H4 (cell line): ENCODE measurements at regions not wholly inside any gene's neighbourhood (a gene's known extent, or its start where the extent isn't known, plus 50 kb on each side); places are given as distances from the start of the nearest gene placed in this dataset.

Experiments used
- DNase-seq: peaks from one replicate; pipeline ENCODE4 v3.0.0-alpha.2; 2015; ENCODE audit warnings: low spot score

DNA sequence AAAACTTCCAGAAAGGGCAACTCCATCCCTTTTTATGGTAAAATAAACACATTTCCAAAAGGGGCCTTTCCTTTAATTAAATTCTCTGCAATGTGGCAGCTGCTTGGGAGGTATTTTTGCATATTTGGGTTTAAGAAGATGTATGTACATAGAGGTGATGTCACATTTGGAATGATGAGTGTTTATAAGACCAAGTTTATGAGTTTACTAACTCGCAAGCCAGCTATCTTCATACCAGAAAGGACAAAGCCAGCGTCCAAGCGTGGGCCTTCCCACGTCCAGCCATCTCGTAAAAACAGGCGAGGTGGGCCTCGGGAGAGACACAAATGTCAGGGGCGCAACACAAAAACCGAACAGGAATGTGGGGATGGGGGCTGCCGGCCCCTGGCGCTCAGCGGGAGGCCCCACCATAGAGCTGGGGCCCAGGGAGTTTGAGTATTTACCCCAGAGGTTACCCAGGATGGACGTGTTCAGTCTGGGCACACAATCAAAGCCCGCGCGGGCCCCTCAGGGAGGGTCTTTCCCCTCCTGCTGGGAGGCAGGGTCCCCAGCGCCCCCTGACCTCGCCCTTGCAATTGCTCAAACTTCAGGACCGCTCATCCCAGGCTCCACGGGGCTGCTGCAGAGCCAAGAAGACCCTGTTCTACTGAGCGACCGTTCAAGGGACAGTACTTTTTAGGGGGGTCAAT is 137.3 kb downstream of the TWIST2 start:
- DNase-seq: no peak

DNA sequence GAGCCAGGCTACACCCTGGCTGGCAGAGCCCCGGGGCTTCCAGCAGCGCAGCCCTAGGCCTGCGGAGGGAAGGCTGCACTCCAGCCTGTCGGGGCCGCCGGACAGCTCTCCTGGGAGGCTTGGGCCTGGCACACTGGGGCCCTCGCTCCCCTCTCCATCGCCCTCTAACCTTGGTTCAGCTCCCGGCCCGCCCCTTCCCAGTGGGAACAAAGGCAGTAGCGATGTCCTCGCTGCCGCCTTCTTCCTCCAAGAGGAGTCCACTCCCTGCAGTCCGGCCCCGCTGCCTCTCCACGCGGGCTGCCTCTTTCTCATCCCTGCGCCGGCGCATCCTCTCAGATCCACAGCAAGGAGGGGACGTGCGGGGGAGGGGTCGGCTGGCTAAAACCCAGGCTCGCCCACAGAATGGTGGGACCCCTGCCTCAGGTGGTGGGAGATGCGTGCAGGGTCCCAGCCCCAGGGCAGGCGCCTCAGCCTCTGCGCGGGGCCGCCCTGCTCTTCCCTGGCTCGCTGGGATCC is 138.1 kb downstream of the TWIST2 start:
- DNase-seq: no peak

DNA sequence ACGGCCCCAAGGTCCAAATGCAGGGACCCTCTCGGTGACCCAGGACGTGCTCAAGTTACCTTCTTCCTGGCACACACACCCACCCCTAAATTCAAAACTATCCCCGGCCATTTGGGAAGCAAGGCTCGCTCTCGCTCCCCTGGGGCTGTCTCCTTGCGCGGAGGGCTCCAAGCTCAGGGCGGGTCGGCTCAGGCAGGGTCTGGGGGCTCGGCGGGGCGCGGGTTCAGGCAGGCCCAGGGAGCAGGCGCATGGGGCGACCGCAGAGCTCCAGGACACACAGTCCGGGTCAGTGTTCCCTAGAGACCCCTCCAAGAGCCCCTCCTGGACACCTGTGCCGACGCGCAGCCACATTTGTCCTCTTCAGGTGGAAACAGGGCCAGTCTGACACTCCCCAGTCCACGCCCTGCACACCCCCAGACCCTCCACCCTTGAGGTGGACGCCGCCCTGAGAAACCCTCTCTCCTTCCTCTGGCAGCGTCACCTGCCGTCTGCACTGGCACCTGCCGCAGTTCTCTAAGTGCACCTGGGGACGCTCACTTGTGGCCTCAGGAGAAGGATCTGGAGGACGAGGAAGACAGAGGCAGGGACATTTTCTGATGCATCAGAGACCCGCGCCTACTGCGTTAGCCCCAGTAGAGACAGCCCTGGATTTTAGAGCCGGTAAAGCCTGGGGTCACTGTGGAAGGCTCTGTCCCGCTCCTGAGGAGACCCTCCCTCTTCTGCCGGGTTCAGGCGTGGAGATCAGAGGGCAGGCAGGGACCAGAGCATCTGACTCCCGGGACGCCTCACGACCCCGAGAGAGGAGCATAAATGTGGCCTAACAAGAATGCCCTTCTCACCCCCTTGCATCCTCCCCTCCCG is 138.8 kb downstream of the TWIST2 start:
- DNase-seq: no peak

DNA sequence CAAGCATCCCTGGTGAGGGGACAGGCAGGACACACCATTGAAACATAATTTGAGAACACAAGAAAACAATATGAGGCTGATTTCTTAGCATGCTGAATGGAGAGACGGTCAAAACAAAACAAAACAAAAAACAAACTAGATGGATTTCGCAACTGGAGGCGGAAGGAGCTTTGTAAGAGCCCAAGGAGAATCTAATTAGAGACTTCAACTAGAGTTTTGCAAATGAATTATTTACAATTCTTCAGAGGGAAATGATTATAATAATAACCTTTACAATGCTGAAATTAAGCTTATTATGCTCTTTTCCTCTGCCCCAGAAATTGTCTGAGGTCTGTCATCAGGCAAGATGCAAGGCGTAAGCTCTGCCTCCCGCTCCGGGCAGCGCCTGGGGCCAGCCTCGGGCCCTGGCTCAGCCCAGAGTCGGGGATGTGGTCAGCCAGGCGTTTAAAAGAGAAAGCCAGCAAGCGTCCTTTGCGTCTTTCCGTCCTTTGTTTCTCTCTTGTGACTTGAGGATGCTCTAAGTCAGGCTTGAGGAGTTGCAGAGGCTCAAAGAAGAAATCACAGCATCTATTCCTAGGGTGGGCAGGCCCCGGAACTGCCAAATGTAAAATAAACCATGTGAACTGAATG is 139.6 kb downstream of the TWIST2 start:
- DNase-seq: no peak

DNA sequence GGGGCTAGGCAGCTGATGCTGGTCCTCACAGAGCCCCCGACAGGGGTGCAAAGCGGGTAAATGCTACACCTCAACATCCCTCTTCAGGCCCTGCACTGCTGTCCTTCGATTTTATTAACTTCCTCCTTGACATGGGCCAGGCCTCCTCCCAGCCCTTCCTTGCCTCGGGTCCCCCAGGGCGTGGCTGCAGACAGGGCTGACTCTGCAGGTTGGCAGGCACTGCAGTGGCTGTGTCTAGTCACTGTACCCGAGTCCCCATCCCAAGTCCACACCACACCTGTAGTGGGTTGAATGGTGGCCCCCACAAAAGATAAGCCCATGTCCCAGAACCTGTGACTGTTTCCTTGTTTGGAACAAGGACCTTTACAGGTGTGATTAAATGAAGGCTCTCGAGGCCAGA is 140.2 kb downstream of the TWIST2 start:
- no peak for DNase-seq

DNA sequence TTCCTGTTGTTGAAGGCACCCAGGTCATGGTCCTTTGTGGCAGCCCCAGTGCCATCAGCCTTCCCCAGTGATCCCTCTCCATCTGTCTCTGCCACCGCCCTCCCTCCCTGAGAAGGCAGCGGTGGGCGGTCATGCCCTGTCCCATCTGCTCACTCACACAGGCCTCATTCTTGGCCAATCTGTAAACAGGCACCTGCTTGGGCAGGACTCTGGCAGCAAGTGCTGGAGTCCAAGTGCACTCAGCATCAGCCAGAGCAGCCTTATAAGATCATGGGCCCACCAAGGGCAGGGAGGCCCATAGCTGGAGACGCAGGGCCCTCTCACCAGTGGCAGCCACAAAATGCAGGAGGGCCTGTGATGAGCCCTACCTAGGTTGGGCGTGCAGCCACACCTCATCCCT is 140.9 kb downstream of the TWIST2 start:
- no peak for DNase-seq

DNA sequence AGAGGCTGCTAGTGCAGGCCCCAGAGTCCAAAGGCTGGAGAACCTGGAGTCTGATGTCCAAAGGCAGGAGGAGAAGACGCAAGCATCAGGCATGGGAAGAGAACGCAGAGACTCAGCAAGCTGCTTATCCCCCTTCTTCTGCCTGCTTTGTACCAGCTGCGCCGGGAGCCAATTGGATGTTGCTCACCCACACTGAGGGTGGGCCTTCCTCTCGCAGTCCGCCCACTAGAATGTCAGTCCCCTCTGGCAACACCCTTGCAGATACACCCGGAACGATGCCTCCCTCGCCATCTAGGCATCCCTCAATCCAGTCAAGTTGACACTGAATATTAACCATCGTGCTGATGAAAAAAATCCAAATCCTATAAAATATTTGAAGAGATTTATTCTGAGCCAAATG is 141.6 kb downstream of the TWIST2 start:
- DNase-seq: no peak

DNA sequence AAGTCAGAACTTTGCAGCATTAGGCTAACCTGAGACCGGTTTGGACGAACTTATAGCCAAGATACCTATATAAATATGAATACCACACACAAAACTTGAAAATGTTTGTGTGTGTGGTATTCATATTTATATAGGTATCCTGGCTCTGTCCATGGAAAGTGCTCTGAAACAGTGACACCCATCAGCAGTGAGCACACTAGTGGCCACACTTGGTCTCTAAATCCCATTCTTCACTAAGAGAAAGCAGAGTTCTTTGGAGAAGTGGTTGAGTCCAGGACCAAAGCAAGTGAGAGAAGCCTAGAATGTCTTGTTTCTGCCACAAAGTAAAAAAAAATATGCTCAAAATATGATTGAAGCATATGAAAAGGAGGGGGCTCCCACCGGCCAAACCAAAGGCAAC is 146.5 kb downstream of the TWIST2 start:
- DNase-seq: no peak

DNA sequence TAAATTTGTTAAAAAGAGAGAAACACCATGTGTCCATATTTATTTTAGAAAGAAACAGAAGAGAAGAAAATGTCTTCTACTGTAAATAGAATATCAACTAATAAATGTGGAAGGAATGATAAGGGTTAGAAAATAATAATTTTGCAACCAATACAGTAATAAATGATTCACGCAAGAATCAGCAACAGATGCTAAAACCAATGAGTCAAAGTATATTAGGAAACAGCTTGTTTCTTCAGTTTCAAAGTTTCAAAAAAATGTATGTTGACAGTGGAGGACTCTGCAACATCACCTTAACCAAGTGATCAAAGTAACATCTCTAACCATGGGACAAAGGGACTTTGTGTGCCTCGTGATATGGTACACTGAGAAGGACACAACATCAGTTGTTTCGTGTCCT is 147.0 kb downstream of the TWIST2 start:
- DNase-seq: no peak

DNA sequence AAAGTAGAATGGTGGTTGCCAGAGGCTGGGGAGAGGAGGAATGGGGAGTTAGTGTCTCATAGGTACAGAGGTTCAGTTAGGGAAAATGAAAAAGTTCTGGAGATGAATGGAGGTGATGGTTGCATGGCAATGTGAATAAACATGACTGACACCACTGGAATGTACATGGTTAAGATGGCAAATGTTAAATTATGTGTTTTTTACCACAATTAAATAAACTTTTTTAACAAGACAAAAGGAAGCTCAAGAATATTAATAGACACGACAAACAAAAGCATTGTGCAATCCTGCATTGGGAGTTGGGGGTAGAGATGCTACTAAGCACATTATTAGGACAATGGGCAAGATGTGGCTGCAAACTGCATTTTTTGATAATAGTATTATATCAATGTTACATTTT is 147.7 kb downstream of the TWIST2 start:
- no peak for DNase-seq

DNA sequence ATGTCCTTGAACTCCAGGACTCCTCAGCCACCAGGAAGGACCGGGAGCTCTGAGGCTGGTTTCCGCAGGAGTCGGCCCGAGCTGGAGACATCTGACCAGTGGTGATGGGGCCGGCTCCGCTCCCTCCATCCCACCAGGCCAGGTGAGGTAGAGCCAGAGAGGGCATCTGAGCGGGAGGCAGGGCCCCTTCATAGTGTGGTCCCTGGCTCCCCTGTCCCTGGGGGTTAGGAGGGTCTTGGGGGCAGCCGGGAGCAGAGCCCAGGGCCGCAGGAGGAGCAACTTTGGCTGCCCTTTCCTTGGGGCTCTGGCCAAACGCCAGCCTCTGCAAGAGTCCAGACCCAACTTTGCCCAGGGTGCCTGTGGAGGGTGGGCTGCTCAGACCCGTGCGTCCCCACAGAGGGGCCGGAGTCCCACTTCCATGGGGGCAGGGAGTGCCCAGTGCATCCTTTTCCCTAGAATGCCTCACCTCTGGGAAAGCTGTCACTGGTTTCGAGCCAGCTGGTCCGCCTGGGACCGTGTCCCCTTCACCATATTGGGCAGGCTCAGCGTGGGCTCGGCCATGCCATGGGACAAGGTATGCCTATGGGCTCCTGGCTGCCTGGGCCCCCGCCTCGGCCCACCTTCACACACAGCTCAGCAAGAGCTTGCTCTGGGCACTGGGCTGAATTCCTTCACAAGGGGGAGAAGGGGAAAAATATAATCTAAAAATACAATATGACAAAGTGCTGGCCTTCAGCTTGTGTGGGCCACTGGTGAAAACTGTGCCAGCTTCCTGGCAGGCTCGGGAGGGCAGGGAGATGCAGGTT is 148.6 kb downstream of the TWIST2 start:
- DNase-seq: no peak

DNA sequence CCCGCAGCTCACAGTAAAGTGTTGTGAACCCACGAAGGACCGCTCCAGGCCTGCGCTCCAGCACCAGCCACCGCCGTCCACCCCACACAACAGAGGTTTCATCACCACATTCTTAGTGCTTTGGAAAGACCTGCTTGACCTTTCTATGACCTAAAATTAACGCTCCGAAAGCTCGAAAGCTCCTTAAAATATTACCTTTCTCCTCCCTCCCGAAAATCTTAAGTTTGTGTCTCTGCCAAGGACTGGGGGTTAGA is 149.2 kb downstream of the TWIST2 start:
- DNase-seq: no peak

DNA sequence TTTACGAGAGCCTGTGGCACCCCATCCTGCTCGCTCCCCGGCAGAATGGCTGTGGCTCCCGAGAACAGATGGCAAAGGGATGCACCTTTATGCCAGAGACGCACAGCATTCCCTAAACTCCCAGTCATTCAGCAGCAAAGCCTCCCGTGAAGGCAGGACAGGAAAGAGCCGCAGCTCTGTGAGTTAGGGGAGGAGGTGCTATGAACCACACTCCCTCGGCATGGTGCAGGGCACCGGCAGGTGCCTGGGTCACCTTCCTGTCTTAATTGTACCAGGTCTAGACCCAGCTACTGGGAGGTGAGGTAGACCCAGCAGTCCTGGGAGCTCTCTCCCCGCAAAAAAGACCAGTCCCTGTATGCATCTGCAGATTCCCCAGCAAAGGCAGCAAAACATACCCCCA is 149.8 kb downstream of the TWIST2 start:
- DNase-seq: no peak
